HuH-7 (cell line): ENCODE measurements at regions not wholly inside any gene's neighbourhood (a gene's known extent, or its start where the extent isn't known, plus 50 kb on each side); places are given as distances from the start of the nearest gene placed in this dataset.

Experiments
- DNase-seq: peaks from one replicate; pipeline ENCODE4 v3.0.0; 2011; ENCODE audit warnings: low spot score

DNA sequence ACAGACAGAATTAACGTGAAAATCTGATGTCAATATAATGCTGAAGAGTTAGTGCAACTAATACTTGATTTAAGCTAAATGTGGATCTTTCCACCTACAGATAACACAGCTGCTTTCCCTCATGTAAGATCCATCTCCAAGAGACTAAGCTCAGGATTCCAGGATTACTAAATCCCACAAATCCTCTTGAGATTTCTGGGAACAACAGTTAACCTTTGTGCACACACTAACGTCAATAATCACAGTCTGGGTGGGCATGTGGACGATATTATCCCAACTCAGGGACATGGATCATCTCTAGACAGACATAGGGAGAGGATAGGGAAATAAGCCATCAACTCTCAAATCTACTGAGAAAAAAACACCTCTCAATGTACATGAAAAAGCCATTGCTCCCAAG lies 432.6 kb downstream of the SATB2 start:
- DNase-seq = no peak

DNA sequence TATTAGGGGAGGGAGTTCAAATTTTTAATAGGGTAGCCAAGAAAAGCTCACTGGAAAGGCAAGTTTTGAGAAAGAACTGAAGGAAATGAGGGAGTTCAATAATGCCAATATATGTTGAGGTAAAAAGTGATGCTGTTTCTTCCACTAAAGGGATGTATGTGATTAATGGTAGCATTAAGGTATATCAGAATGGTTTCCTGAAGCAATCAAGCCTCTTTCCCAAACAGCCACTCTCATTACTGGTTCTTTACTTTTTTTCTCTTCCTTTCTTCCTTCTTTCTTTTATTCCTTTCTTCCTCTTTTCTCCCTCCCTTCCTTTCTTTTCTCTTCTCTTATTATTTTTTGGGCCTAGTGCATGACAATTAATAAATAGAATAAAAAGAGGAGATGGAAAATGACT lies 433.5 kb downstream of the SATB2 start:
- no peak for DNase-seq

DNA sequence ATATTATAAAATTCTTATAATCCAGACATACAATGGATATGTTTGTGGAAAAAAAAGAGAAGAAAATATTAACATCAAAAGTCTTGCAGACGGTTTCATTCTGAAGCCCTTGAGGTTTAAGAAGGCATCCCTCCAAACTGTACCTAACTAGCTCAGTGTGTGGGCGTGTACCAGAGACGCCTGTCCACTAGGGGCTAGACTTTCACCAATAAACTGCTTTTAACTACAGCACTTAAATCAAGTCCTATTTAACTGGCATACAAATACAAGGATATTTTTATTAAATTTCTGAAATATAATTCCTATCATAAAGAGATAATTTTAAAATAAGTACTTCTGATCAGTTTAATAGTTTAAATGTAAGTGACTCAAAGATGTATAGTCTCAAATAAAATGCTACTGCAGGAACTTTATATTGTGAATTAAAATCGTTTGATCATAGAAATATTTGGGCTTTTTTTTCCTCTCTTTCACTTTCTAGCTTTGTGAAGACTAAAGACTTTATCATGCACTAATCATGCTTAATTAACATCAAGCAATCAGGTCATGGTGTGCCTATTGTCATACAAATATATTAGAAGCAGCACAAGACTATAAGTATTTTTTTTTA lies 437.7 kb downstream of the SATB2 start:
- no peak for DNase-seq

DNA sequence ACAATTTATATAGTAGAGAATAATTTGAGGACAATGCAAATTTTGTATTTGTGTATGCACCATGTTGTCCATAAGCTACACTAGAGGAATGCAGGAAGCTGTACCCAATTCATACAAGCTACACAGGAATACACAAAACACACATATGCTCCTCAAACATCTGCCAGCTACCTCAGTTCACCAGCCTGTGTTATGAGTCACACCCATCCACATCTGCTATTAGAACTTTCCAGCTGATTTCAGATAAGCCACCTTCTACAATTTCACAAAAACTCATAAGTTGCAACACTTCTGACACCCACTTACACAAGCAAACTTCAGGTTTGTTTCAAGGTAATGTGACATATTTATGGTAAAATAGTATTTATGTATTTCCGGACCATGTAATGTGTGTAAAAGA lies 438.9 kb downstream of the SATB2 start:
- no peak for DNase-seq

DNA sequence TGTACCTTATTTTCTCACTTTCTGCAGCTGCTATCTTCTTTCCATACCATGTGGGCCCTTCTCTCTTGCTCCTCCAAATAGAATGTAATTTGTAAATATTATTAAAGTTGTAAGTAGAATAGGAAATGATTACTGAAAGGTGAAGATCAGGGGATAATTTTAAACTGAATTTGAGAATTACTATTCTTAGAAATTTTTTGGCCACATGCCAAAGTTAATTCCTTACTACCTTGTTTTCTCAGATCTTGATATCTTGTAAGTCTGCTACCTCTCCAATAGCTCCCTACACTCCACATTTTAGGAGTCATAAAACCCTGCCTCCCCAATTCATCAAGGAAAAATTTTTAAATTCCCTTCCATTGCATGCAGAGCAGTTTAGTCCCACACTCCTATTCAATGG lies 442.7 kb downstream of the SATB2 start:
- no peak for DNase-seq

DNA sequence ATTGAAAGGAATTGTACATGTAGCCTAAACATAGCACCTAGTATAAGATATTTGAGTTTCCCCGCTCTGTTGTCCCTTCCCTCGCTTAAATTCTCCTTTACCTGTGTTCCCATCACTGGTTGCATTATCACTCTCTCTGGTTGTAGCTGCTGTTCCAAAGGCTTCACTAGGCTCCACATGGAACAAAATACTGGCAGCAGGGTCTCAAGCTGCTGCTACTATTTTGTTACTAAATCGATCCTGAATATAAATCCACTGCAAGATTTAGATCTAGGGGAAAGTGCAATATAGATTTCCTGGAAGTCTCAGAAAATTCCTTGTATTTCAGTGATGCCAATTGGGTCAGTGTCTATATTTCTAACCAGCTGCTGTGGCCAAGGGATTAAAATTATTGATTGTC lies 443.5 kb downstream of the SATB2 start:
- DNase-seq = no peak

DNA sequence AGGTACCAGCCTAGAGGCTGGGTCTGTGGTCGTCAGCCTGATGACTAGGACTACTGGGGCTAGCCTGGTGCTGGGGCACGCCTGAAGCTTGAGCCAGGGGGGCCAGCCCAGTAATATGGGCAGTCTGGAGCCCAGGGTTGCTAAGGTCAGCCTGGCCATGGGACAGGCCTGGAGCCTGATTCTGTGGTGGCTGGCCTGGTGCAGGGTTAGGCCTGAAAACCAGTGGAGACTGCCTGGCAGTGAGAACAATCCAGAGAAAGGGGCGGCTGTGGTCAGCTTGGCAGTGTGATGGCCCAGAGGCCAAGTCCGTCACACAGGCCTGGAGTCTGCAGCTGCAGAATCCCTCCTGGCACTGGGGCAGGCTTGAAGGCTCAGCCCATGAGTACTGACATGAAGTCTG lies 445.8 kb downstream of the SATB2 start:
- DNase-seq = no peak

DNA sequence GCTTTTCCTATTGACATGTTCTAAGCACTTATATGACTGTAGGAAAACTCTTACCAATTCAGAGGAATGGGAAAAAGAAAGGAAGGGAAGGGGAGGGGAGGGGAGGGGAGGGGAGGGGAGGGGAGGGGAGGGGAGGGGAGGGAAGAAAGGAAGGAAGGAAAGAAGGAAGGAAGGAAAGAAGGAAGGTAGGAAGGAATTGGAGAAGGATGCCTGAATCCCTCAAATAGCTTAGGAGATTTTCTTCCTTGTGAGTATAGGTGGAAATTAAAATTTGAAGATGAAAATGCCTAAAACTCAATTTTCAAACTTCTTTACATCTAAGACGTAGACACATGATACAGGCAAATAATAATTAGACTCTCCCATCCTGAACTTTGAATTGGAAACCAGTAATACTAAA lies 463.1 kb downstream of the SATB2 start:
- DNase-seq = no peak

DNA sequence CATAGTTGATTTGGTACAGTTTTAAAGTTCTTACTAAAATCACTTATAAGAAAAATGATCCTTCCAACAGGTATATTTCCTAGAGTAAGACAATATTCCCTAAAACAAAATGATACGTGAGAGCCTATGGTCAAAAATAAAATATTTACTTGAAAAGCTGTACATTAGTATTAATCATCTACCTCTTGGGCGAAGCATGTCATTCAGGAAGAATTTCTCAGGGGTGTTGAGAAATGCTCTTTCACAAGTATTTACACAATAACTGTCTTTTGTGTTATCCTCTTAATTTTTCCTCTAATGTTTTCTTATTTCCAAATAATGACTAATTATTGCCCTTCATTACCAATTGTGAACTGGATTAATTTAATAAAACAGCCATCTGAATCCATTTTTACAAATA lies 466.3 kb downstream of the SATB2 start:
- DNase-seq = no peak

DNA sequence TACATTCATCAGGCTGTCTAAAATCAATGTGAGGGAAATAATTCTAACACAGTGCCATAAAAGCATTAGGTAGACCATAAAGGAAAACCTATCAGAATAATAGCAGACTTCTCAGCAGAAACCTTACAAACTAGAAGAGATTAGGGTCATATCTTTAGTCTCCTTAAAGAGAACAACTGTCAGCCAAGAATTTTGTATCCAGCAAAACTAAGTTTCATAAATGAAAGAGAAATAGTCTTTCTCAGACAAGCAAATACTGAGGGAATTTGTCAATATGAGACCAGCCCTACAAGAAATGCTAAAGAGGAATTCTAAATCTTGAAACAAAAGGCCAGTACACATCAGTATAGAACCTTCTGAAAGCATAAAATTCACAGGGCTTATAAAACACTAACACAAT lies 482.0 kb downstream of the SATB2 start:
- DNase-seq = no peak

DNA sequence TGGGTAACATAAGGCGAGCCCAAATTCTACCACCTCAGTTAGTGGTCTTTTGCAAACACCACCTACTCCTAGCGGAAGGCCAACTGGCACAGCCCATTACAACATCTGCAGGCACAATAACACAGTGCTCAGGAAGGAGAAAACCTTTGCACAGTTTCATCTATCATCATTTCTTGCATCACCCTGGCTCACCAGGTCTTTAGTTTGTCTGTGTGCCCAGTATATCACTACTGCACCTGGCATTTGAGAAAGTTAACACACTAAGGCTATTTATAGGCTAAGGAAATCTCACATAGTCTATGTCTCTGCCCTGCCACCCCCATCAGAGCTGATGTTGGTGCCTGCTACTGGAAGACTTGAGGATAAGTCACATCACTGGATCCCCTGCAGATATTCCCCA lies 484.0 kb downstream of the SATB2 start:
- DNase-seq = no peak

DNA sequence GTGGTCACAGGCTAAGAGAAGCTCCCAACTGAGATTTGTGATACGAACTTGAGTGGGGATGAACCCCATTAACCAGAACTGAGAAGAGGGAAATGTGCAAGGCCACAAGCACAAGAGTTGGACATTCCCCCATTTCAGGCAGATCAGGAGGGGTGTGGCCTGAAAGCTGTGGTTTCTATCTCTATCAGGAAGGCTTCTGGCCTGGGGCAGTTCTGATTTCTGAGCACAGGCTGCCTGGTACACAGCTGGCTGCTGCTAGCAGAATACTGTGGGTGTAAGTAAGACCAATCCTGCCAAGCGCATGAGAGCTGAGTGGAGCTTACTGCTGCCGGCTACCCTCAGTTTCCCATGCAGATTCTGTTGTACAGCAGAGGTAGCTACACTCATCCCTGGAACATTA lies 484.6 kb downstream of the SATB2 start:
- DNase-seq = no peak

DNA sequence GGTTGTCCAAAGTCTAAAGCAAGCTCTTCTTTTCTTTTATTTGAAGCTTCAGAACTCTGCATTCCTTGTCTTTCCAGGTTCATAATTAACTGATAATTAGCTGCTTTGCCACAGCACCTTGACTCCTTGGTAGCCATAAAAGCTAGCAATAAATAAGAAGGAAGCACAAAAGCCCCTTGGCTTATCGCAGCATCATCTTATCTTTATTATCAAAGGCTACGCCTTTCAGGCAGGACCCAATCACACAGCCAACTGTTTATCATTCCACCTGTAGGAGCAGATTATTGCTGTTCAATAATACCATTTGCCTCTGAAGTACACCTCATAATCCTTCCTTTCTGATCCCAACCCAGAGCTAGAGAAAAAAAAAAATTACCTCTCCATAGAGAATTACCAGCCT lies 489.2 kb downstream of the SATB2 start:
- no peak for DNase-seq

DNA sequence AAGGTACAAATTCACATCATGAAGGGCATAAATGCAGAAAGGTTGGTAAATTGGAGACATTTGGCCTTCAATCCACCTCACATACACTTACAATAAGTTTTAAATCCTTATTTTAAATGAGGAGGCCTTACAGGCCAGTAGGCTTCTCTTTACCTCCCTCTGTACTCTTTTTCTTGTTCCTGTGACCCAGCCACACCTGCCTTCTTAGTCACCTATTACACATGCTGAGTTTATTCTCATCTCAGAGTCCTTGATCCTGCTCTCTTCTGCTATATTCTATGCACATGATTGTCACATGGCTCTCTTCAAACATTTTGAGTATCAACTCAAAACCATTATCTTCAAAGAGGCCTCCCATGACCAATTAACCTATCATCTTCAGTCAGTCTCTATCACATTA lies 491.5 kb downstream of the SATB2 start:
- no peak for DNase-seq

DNA sequence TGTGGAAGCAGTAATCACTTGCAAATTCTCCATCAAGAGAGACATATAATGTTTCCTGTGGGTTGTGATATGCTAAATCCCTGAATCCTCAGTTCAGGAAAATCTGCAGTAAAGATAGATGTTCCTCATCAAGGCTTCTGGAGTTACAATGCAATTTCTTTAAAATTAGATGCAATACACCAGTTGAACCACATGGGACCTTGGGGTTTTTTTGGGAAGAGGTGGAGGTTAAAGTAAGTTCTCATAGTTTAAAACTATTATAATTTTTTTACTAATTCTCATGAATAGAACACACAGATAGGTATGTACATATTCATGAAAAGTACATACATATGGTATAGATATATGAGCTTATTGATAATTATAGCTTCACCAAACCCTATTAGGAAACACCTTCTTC lies 496.2 kb downstream of the SATB2 start:
- no peak for DNase-seq

DNA sequence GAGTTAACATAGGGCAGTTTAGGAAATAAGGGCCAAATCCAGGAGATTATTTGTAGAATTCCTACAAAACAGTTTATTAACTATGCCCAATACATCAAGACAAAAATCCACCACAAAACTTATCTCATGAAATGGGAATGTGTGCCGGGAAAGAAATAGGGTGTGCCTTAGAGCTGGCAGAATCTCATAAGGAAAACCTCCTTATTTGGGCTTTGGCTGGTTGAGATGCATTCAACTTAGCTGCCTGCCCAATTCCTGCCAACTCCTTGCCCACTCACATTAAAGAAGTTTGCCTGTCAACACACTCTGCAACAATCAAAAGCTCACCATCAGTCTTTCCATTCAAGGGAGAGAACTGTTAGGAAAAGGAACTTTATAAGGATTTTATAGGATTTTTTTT lies 500.6 kb downstream of the SATB2 start:
- DNase-seq = no peak

DNA sequence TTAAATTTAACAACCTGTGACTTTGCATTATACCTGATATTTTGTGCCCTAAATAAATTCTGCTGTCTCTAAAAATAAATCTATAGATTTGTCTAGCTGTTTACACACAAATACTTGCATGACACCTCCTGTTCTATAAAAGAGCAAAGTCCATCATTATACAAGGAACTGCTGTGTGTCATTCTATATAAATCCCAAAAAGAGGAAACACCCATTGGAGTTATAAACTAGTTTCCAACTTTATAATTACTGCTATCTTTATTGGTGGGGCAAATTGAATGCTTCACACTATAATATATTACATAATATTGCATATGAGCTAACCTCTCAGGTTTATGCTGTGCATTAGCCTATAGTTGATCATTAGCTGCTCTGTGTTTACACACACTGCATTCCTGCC lies 504.4 kb downstream of the SATB2 start:
- DNase-seq = no peak

DNA sequence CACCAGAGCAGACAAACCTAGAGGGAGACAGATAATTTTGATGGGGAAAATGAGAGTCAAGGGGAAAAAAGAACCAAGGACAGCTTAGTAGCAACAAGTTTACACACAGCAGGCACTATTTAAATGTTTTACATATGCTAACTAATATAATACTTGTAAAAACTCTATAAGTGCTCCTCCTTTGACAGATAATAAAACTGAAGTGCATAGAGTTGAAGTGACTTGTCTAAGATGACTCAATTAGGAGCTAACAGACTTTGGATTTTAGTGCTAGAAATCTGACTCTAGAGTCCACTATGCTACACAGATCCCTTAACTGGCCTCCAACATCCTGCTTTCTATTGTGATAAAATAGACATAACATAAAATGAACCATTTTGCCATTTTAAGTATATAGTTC lies 506.9 kb downstream of the SATB2 start:
- no peak for DNase-seq

DNA sequence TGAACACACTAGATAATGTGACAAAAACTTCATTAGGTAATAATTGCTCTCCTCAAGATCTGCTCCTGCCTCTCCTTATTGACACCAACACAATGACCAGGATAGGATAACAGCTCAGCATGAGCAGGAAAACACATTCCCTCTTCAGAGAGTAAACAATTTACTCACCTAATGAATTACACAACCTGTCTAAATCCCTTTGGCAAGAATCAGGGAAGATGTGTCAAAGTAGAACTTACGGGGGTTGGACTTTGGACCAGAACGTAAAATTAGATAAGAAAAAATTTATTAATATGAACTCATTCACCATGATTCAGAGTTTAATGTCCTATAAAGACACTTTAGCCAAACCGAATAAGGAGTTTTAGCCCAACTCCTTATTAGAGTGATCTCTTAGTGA lies 512.2 kb downstream of the SATB2 start:
- no peak for DNase-seq

DNA sequence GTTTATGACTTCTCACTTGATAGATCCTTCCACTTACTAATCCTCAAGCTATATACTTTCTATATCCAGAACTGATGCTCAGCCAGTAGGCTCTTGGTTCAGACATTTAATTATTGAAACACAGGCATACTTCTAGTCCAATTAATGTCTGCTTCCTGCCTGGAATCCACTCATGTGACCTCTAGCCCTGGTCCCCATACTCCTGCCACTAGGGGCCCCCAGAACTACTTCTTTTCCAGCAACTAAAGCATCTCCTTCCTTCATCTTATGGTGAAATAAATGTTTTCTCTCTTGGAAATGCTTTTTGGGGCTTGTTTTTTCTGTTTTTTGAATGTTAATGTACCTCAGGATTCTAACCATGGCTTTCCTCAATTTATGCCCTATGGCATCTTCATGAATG lies 527.6 kb downstream of the SATB2 start:
- no peak for DNase-seq

DNA sequence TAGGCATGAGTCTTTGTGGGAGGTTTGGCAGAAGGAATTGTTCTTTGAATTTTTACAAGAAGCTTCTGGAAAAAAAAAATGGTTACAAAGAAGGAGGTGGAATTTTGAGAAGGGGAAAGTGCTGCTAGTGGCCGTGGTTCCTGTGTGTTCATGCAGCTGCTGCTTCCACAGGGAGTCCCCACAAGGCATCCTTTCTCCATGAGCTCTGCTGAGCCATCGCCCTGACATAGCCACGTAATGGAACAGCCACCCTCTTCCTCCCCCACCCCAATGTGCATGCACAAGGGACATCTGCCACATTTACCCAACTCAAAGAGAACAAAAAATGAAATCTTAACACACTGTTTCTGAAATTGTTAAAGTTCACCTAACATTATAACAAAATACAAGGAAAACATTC lies 529.7 kb downstream of the SATB2 start:
- DNase-seq = no peak

DNA sequence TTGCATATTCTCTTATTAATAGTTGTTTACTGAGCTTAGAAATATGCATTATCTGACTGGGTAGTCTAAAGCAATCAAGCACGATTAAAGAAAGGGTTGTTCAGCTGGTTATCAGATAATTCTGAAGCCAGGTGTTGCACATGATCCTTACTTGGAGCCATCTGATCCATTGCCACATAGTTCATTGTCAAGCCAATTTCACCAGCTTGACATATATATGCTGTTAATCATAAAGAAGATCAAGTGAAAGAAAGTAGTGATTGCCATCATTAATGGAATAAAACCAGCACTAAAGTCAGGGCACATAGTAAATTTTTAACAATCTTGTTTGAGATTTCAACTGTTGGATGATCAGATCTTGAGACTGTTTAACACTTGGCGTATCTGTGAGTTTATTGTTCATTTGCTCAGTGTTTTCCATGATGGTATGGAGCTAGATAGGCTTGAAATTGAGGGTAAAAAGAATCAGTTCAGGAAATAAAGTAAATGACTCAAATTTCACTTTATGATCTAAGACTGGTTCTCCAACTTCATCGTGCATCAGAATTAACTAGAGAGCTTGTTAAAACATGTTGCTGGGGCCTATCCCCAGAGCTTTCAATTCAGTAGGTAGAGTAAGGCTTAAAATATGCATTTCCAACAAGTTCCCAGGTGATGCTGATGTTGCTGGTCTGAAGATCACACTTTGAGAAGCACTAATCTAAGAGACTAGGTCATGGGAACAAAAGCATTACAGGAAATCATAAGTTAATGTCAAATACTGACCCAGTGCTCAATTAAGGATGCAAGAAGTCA lies 539.6 kb downstream of the SATB2 start:
- DNase-seq = no peak

DNA sequence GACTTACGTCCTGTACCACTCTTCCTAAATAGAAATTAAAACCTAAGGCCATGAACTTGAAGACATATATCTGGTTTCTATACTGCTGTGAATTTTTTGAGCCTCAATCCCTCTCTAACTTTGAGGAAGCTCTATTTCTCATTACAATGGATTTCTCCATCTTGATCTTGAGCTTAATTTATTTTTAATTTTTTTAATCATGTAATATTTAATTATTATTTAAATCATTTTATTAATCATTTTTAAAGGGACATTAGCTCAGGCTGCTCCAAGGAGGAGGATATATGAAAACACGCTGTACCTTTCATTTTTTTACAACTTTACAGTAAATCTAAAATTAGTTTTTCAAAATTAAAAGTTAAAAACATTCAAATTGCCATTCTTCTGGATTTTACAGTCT lies 540.5 kb downstream of the SATB2 start:
- no peak for DNase-seq

DNA sequence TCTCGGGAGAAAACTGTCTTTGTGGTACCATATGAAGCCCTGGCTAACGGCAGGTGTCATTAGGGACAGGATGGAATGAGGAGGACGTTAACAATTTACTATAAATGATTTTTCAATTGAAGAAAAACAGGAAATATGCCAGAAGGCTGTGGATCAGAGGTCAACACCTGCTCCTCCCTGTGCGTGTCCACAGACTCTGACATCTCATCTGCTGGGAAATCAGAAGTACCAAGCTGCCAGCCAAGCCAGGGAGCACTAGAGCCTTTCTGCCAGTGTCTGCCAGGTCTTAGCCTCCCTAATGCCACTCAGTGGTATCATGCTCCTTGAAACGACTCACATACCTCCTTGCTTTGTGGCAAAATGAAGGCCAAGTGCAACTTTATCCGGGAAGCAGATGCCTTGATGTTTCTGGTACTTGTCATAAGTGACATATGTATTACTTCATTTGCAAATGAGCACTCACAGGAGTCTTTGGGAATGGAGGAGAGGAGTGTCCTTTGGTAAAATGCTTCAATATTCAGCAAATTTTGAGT lies 541.1 kb downstream of the SATB2 start:
- DNase-seq = no peak
